Stimulated activated CD4-positive, alpha-beta T cell treated with anti-CD3 and anti-CD28 coated beads, Interleukin-15, amount 100 ng/mL, for 24 hours (primary cell): ENCODE measurements at regions not wholly inside any gene's neighbourhood (a gene's known extent, or its start where the extent isn't known, plus 50 kb on each side); places are given as distances from the start of the nearest gene placed in this dataset.
"Not testable (repeated sequence)": the region's sequence is repeated elsewhere in the genome, so short reads cannot be mapped to it uniquely, and the experiment has no call there.

Experiments
- DNase-seq: peaks from one replicate; pipeline ENCODE4 v3.0.0-alpha.2; 2020

DNA sequence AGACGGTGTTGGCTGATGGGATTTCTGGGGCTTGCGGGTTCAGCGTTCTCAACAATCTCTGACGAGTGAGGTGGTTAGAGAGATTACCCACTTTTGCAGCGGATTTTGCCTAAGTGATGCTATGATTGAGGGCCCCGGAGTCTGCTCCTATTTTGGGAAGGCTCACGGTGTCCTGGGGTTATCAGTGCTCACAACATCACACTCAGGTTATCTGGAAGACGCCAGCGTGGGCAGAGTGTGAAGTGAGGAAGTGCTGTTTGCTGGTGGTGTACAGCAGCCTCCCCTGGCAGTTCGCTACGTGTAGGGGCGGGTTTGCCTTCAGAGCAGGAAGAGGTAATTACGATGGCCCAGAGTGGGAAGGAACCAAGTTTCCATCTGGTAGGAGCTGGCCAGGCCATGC lies 341.2 kb upstream of the IRX2 start:
- no peak for DNase-seq

DNA sequence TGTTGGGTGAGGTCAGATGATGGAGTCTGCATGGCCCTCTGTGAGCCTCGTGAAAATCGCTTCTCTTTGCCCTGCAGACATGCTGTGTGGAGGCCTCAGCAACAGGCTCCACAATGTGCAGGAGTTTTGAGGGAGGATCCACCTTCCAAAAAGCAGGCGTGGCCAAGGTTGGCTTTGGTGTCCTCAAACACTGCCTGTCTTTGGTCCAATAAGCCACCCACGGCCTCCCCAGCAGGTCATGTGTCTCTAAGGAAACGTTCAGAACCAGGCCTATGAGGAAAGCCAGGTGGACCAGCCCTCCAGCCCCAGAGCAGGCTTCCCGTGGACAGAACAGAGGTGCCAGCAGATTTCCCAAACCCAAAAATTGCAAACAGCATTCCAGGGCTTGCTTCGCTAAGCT lies 340.7 kb upstream of the IRX2 start:
- no peak for DNase-seq

DNA sequence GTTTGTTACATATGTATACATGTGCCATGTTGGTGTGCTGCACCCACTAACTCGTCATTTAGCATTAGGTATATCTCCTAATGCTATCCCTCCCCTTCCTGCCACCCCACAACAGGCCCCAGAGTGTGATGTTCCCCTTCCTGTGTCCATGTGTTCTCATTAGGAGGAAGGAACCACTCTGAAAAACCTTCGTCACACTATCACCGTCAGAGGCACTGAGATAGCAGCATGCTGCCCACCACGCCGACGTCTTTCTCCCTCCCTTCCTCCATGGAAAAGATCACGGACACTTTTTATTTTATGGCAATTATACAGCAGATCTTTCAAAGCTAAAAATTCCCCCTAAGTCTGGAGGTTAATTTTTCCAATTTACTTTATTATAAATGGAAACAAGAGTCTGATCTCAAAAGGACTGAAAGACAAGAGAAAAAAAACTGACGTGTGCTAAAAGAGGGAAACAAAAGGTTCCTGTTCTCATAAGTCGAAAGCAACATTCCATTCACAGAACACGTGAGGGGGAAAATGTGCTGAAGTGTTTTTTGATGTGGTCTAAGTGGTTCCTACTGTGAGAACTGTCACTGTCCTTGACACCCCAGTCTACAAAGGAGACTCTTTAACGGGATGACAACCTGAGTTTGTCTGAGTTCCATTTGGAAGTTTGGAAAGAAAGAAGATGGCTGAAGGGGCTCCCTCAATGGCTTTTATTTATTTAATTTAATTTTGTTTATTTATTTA lies 339.7 kb upstream of the IRX2 start:
- no peak for DNase-seq

DNA sequence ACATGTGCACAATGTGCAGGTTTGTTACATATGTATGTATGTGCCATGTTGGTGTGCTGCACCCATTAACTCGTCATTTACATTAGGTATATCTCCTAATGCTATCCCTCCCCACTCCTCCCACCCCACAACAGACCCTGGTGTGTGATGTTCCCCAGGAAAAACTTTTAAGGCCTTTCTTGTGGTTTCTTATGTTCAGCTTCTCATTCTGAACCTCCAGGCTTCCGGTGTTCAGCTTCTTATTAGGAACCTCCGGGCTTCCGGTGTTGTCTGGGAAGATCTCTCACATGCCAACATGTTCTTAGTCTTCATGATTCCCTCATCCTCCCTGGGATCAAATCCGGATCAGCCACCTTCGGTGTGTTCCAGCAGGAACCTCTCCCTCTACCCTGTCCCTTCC lies 338.8 kb upstream of the IRX2 start:
- DNase-seq, result not testable (repeated sequence)

DNA sequence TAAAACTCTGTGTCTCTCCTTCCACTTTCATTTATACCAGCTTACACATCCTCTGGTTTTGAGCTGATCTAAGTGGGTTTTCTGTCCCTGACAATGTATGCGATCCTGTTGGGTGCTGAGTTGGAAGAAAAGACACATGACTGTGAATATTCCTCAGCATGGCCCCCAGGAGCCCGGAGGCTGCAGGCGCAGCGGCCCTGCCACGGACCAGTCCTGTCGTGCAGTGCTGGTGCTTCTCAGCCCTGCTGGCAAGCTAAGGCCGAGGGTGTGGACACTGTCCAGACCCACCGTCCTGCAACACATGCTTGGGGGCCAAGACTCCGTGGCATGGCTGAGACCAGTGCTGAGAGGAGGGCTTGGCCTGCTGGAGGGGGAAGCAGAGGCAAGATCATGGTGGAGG lies 328.9 kb upstream of the IRX2 start:
- no peak for DNase-seq

DNA sequence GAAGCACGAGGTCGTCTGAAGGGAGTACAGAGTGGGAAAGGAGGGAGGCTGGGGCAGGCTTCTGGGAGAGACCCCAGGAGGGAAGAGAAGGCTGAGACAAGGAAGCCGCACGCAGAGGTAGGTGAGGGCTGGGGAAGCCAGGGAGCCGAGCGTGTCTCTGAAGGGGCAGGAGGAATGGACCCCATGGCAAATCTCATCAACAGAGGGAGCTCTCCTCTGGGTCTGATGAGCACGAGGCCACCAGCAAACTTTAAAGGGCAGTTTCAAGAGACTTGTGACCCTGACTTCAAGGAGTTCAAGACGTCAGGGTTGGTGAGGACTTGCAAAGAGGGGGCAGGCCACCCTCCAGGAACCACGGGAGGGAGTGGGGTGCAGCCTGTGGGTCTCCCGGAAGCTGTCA lies 326.2 kb upstream of the IRX2 start:
- no peak for DNase-seq

DNA sequence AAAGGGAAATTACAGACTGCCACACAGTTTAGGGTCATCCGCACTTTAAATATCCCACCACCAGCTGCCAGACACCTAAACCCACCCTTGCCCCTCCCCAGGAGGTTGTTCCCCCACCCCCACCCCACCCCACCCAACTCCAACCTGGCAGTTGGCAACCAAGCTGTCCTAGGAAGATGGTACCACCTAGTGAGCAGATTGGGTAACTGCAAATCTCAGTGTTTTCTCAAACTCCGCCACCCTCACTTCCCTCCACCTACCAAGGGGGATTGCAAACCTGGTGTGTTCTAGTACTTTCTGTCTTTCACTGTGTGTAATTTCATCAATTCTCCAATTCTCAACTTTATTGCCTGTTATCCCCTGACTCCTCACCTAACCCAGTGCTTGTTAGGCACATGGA lies 323.8 kb upstream of the IRX2 start:
- no peak for DNase-seq

DNA sequence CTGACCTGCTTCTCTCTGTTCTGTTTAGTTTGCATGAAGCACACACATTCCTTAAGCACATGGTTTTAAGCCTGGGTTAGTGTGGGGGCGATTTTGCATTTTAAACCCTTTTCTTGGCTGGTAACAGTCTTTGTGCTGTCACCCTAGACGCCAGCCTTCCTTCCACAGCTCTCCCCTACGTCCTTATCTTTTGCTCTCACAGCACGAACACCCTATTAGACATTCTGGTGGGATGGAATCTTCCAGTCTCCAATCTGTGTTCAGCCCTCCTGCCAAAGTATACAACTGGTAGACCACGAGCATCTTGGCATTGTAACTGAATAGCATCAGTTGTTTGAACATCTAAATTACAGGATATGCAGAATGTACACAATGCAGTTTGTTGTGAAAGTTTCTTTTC lies 316.9 kb upstream of the IRX2 start:
- no peak for DNase-seq

DNA sequence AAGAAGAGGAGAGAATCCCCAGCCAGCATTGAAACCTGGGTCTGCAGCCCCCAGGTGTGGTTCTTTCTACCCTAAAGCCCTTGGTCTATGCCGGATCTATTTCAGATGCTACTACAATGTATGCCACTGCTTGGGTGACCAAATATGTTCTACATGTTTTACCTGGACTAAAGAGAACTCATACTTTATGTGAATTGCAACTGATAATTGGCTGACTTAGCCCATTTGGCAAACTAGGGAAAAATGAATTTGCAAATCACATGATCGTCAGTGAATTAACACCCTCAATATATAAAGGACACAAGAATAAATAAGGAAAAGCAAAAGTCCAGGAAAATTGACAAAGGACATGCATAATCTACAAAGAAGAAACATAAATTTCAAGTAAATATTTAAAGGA lies 308.8 kb upstream of the IRX2 start:
- DNase-seq, result no peak

DNA sequence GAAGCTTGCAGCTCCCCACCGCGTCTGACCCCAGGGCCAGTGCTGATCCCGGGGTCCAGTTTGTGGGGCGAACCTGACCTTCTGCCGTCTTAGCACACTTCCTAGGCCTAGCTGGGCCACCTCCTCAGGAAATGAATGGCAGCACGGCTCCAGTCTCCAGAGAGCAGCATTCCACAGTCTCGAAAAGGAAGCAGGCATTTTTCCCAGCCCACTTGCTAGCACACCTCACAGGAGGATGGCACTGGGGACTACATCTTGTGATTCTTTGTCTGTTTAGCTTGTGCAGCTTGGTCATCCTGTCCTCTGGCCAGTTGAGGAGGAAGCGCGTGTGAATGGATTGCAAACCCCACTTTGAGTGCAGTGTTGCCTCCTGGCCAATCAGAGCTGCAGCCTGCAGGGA lies 308.0 kb upstream of the IRX2 start:
- DNase-seq, result no peak

DNA sequence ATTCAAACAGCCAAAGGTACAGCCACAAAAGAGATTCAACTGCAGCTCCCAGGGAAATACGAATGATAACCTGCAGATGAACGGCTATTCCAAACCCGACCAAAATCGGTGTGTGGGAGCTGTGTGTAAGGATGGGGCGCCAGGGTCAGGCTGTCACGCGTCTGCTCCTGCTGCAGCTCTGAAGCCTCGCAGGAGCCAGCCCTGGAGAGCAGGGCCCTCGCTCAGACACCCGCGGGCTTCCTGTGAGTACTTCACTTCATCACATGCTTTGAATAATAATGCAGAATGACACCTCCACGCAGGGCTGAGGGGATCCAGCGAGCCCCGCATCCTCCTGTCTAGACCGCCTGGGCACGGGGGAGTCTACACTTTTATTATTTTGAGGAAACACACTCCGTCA lies 307.5 kb upstream of the IRX2 start:
- DNase-seq, result no peak

DNA sequence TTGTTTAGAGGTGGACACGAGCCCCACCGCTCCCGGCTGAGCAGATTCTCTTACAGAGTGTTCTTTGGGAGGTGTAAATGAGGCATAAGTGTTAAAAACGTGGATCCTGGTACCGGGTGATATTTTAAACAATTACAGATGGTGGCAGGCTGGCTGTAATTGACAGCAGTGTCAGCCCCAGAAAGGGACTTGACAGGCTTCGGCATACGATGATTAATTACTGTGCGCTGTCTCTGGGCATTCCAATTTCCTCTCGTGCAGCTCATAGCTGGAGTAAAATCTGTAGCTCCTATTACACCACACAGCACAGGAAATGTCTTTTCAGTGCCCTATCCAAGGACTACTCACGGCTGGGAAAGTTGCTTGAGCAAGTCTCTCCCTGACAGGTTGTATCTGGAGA lies 305.4 kb upstream of the IRX2 start:
- no peak for DNase-seq

DNA sequence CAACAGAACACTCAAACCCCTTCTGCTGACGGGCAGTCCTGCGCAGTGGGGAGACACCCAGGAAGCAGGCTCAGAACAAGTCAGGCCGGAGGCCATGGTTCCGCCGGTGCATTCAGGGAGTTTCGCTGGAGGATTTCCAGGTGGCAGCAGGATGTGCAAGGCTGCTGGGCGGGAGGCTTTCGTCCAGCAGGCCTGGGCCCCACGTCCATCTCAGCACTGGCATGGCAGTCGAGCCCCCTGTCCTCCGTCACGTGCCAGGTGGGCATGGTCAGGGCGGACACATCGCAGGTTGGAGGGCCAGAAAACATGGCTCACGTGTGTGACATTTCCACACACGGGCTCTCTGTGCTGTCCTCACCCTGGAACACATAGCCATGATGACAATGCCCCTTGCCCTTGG lies 299.9 kb upstream of the IRX2 start:
- no peak for DNase-seq

DNA sequence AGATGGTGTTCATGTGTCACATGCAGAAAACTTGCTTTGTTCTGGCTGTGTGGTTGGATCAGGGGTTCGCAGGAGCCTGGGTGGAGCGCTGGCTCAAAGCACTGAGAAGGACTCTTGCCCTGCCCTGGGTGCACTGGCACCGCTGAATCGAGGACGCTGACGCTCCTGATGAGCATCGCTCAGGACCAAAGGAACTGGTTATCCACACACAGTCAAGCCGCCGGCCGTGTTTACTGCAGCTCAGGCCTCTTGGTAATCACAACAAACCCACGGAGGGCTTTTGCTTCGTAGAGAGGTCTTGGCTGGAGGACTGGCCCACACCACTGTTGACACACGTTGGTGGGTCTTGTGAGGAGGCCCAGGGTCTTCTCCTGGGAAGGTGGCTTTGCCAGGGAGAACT lies 299.4 kb upstream of the IRX2 start:
- no peak for DNase-seq

DNA sequence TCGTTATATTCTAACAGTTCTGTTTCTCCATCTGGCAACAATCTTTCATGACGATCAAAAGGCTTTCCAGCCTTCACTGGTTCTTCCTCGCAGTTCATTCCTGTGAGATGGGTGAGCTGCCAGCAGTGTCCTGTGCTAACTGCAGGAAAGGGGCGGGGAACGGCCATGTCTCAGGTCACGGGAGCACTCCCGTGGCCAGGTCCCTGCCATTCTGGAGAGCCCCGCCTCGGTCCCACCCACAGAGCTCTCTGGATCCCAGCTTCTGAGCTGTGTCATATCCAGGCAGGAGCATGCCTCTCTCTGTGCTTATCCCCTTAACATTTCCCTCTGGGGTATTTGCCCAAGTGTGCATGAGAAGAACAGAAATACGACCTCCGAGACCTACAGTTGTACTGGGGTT lies 297.8 kb upstream of the IRX2 start:
- no peak for DNase-seq

DNA sequence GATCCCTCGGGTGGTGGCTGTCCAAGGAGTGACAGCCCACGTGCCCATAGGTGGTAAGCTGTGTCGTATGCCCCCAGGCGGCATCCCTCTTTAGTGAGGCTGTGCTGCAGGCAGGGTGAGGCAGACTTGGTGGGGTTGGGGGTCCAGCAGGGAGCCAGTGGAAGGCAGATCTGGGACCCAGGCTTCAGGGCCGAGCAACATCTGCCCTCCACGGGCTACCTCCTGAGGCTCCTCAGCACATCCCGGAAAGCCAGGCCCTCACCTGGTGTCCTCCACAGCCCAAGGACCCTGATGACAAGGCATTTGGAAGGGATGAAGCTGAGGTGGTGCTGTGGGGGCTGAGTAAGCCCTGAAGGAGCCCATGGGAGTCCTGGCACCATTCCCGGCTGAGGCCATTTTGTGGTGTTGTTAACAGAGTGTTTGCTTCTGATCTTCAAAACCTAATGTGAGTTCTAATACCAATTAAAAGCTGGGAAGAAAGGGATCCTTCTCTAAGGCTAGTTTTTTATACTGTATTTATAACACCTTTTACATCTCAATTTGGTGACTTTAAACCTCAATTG lies 295.8 kb upstream of the IRX2 start:
- no peak for DNase-seq

DNA sequence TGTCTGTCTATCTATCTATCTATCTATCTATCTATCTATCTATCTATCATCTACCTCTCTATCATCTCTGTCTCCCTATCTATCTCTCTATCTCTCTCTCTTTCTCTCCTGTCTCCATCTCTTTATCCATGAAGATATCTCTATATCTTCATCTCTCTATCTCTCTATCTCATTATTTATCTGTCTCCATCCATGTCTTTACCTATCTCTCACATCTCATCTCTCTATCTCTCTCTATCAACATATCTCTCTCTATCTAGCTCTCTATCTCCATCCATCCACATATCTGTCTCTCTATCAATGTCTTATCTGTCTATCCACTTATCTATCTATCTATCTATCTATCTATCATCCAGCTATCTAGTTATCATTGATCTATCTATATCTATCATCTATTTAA lies 292.1 kb upstream of the IRX2 start:
- no peak for DNase-seq

DNA sequence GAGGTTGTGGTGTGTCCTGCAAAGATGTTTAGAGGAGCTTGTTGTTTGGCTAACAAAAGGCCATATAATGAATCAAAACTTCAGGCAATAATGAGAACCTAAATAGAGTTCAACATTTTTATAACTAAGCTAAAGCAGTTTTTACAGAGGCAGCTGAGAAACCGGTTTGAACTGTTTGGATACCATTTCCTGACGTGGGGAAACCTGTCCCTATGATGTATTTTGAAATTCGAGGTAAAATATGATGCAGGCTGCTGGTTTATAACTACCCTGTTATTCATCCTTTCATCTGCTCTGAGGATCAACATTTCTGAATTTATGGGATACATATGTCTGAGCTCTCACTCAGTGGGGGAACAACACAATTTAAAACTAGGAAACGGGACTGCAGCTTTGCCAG lies 289.5 kb upstream of the IRX2 start:
- DNase-seq, result no peak

DNA sequence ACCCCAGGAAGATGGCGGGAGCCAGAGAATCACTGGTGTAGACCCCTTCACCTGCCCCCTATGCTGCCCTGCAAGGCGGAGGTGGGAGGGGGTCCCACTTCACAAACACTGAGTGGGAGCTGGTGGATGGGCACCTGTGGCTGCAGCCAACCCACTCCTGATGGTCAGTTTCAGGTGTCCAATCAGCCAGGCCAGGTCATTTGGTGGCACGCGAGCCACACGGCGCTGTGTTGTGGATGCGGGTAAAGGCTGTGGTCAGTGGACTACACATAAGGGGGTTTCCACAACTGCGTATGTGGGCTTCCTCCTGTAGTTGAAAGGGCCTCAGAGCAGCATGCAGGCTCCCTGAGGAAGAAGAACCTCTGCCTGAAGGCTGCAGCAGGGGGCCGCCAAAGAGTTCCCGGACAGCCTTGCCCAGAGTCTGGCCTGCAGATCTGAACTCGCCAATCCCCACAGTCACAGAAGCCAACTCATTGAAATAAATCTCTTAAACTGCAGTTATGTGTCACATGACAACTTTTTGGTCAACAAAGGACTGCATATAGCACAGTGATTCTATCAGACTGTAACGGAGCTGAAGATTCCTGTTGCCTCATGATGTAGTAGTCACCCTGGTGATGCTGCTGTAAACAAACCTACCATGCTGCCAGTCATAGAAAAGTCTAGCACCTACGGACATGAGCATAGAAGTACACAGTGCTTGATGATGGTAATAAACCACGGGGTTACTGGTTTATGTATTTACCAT lies 284.7 kb upstream of the IRX2 start:
- no peak for DNase-seq

DNA sequence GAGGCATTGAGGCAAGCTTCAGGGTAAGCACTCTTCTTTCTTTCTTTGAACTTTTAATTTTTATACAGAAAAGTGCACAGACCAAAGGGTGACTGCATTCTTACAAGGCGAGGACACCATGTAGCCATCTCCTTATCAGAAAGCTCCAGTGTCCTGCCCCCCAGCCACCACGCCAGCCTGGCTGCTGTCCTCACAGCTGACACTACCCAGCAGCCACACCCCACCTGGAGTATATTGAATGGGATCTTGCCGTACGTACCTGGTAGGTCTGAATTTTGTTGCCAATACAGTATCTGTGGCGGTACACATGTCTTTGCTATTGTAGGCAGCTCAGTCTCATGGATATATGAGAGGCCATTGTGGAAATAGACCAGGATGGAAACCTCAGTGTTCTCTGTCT lies 284.0 kb upstream of the IRX2 start:
- DNase-seq, result no peak

DNA sequence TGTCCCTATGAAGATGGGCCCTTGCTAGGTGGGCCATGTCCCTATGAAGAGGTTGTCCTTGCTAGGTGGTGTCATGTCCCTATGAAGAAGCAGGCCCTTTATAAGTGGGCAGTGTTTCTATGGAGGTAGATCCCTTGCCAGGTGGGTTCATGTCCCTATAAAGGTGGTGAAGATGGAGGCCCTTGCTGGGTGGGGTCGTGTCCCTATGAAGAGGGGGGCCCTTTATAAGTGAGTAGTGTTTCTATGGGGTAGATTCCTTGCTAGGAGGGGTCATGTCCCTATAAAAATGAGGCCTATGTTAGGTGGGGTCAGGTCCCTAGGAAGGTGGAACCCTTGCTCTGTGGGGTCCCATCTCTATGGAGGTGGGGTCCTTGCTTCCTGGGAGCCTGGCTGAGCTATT lies 283.4 kb upstream of the IRX2 start:
- no peak for DNase-seq

DNA sequence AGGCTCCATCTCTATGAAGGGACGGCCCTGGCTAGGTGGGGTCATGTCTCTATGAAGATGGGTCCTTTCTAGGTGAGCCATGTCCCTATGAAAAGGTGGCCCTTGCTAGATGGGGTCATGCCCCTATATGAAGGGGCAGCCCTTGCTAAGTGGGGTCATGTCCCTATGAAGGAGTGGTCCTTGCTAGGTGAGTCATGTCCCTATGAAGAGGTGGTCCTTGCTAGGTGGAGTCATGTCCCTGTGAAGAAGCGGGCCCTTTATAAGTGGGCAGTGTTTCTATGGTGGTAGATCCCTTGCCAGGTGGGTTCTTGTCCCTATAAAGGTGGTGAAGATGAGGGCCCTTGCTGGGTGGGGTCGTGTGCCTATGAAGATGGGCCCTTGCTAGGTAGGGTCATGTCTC lies 283.0 kb upstream of the IRX2 start:
- DNase-seq, result no peak

DNA sequence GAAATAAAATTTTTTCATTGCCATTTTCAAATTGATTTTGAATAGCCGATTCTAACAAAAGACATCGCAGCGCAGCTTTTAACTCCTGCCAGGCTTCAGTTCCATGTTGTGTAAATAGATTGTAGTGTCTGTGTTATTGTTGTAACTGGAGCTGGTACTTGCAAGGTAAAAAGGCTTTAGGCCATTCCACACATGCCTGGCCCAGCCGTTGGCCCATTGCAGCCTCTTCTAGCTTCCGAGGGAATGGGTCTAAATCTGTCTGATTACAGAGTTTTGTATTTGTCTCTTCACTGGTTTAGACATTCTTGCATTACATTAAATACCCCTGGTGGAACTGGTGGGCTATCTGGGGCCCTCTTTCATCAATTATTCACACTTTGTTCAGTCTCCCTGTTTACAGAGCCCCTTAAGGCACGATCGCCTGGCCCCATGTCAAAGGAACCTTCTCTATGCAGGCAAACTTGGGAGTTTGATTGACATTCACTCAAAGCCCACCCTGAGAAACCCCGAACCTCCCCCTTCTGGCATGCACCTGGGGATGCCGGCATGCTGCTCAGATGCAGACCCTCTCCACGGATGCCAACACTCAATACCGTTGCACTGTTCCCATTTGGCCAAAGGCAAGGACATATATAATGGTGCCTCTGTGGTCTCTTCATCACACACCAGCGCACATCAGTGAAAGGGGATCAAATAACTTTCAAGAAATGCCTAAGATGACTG lies 281.7 kb upstream of the IRX2 start:
- no peak for DNase-seq

DNA sequence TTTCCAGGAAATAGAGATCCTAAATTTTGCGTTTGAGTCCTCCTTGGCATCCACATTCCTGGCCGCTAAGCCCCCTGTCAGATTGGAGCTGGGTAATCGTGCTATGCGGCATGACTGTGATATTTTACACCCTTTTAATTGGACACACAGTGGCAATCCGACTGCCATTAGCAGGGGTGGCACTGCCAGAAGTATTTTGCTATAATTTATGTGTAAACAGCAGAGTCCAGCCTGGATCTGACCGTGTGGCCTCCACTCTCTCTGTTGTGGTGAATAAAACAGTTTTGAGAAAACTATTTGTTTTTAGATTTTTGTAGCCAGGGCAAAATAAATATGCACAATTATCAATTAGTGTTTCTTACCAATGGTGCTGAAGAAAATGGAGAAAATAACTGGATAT lies 281.0 kb upstream of the IRX2 start:
- no peak for DNase-seq
